ENCODE measurements at regions not wholly inside any gene's neighbourhood (a gene's known extent, or its start where the extent isn't known, plus 50 kb on each side); places are given as distances from the start of the nearest gene placed in this dataset.
"Not testable (repeated sequence)": the region's sequence is repeated elsewhere in the genome, so short reads cannot be mapped to it uniquely, and the experiment has no call there.

DNA sequence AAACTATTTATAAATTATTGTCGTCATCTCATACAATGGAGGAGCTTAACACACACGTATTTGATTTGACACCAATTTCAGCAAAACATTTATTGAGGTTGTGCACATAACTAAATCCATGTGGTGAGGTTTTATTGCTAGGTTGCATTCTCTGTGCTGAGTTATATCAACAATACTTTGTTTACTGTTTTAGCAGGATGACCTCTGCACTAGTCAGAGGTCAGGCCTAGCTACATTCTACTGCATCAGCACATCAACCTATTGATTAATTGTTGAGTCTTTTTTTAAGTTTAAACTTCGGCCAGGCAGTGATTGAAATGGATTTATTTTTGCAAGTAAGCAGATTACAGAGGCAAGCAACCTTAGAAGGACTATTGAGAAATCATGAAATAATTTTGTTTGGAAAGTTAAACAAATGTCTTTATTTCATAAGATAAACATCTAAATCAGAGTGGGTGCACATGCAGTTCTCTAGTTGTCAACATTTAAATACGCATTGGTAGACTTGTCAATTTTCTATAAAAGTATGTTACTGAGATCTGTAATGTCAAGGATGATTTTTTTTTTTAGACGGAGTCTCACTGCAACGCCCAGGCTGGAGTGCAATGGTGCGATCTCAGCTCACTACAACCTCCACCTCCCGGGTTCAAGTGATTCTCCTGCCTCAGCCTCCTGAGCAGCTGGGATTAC lies 75.2 kb upstream of the CD28 start:
- DNase-seq (ENCODE audit: low spot score), result no peak

DNA sequence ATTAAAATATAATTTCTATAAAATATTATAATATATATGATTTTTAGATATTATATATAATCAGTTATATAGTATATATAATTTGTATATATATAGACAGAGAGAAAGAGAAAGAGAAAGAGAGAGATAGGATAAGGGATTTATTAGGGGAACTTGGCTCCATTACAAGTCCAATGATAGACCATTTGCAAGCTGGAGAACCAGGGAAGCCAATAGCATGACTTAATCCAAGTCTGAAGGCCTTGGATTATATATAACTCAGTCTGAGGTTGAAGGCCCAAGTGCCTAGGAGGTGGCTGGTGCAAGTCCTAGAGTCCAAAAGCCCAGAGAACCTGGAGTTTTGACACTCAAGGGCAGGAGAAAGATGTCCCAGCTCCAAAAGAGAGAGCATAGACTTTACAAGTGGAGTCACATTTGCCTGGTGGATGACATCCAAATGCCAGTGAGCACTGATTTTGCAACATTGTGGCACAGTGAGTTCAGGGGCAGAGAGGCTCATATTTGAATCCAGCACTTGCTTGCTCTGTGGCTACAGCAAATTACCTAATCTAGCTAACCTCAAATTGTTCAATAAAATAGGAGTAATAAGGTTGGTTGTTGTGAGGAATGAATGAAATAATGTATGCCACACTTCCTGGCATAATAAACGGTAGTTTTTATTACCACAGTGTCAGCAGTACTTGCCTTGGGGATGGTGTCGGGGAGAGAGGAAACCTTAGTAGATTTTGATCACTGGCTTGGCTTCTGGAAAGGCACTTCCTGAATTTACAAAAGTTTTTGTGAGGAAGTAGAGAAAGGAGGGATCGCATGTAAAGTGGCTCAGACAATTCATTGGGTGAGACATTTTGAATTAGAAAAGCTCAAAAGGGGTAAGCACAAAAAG lies 69.6 kb upstream of the CD28 start:
- no peak for DNase-seq (ENCODE audit: low spot score)

DNA sequence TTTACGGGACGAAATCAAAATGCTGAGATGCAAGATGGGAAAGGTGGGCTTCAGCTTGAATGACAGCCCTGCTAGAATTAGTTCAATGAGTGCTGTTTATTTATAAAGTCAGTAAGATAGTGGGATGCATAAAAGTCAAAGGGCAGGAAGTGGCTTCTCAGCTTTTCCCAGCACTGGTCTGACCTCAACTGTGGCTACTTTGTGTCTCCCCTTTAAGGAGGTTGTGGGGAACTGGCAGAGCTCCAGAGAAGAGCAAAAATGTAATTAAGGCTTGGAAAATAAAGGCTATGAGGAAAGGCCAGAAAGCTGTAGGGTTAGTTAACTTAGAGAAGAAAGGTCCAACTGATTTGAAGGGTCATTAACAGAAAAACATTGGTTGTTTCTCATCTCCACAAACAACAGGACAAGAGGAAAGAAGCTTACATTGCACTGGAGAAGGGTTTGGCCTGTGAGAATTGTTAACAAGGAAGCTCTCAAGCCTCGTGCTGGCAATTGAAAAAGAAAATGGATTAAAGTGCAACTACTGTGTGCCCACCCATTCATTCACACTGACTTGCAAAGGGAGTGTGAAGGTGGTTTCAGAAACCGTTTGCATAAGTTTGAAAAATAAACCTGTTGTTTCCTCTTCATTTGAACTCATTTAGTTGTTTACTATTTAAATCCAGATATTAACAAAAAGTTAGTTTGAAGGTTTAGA lies 68.8 kb upstream of the CD28 start:
- DNase-seq (ENCODE audit: low spot score), result no peak

DNA sequence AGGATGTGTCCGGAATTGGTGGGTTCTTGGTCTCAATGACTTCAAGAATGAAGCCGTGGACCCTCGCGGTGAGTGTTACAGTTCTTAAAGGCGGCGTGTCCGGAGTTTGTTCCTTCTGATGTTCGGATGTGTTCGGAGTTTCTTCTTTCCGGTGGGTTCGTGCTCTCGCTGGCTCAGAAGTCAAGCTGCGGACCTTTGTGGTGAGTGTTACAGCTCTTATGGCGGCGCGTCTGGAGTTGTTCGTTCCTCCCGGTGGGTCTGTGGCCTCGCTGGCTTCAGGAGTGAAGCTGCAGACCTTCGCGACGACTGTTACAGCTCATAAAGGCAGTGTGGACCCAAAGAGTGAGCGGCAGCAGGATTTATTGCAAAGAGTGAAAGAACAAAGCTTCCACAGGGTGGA lies 64.6 kb upstream of the CD28 start:
- not testable (repeated sequence) for DNase-seq (ENCODE audit: low spot score)

DNA sequence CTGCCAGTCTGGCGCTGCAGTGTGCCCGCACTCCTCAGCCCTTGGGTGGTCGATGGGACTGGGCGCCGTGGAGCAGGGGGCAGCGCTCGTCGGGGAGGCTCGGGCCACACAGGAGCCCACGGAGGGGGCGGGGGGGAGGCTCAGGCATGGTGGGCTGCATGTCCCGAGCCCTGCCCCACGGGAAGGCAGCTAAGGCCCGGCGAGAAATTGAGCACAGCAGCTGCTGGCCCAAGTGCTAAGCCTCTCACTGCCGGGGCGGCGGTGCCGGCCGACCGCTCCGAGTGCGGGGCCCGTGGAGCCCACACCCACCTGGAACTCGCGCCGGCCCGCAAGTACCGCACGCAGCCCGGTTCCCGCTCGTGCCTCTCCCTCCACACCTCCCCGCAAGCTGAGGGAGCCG lies 63.6 kb upstream of the CD28 start:
- not testable (repeated sequence) for DNase-seq (ENCODE audit: low spot score)

DNA sequence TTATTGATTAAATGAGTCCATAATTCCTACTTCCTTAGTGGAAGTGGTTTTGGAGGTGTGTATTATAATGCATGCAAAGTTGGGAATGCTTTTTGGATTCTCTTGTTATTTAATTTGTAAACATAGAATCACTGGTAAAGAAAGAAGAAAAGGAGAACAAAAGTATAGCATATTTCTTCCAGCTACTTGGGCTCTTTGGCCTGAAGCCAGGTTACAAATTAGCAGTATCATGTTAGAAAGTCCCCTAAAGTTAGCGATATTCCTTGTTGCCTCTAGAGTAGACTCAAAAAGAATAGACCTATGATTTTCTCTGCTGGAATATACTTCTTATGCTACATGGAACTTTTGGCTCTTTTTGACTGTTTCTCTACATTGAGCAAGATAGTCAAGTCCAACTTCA lies 60.6 kb upstream of the CD28 start:
- no peak for DNase-seq (ENCODE audit: low spot score)

DNA sequence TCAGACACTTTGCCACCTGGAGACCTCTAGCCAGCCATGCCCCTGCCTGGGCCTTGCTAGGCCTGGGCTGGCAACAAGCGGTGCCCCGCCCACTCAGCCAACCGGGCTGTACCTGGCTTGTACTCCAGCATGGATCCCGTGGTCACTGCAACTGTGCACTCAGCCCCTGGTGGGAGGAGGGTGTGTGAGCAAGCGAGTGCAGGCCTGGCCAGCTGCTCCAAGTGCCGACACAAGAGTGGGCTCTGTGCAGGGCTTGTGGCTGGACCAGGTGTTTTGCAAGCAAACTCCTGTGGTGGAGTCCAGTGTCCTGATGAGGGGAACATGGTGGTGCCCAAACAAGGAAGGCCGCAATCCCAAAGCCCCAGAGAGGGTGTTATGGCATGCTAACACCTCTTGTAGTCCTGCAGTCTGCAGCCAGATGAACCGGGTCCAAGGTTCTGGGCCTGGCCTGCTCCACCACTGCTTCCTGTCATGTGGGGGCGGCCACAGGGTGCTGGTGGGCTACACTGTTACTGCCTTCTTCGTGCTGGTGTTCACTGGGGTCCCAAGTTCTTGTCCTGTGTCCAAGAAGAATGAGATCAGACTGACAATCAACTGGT lies 60.1 kb upstream of the CD28 start:
- no peak for DNase-seq (ENCODE audit: low spot score)

DNA sequence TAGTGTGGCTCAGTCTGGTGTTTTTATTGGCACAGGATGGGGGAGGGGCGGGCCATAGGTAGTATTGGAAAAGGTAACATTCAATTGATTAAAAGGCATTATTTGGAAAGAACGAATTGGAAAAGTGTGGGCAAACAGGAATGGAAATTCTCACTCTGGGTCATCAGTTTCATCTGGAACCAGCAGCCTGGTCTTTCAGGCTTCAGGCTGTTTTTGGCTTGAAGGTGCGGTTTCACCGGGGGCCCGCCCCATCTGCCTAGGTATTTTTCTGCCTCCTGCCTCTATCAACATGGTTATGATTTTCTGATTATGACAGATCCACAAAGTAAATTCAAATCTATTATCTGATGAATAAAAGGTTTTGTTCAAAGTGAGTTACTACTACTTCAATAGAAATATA lies 59.5 kb upstream of the CD28 start:
- no peak for DNase-seq (ENCODE audit: low spot score)

DNA sequence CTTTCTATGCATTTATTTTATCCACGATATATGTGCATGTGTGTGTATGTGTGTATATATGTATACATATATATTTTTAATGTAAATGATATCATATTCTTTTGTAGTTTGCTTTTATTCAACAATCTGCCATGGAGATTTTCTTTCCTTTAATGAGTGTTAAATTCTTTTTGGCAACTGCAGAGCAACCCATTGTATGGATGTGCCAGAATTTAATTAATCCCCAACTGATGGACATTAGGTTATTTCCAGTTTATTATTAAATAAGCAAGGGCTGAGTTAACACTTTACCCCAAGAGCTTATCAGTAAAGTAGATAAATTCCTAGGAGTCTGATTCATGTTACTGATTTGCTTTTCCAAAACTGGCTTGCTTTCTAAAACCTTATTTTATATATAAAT lies 58.9 kb upstream of the CD28 start:
- no peak for DNase-seq (ENCODE audit: low spot score)

DNA sequence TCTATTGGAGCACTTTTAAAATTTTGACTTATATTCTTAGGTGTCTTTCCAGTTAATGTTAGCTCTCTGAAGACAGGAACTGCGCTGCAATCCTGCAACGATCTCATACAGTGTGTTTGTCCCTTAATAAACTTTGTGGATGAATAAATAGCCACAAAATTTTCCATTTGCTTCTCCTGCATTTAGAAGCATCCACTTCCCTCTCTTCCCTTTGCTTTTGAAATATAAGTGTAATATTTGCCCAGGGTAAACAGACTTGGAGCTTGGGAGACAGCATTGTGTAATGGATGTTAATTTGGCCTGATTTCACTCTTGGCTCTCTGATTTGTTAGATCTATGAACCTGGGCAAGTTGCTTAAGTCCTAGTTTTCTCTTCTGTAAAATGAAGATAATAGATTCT lies 58.2 kb upstream of the CD28 start:
- no peak for DNase-seq (ENCODE audit: low spot score)

DNA sequence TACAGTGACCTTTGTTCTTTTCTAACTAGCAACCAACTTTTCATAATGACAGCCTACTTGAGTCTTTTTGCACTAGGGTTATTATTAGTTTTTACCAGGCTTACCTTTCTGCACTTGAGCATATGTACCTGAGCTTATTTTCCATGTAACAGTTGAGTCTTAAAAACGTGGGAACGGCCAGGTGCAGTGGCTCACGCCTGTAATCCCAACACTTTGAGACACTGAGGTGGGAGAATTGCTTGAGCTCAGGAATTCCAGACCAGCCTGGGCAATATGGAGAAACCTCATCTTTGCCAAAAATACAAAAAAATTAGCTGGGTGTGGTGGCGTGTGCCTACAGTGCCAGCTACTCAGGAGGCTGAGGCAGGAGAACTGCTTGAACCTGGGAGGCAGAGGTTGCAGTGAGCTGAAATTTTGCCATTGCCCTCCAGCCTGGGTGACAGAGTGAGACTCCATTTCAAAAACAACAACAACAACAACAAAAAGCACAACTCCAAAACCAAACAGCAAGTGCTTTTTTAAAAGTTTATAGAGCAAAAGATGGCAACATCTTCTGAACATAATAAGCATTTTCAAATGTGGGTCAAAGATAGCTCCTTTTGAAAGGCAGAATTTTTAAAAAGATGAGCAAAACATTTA lies 57.1 kb upstream of the CD28 start:
- DNase-seq (ENCODE audit: low spot score), result no peak

DNA sequence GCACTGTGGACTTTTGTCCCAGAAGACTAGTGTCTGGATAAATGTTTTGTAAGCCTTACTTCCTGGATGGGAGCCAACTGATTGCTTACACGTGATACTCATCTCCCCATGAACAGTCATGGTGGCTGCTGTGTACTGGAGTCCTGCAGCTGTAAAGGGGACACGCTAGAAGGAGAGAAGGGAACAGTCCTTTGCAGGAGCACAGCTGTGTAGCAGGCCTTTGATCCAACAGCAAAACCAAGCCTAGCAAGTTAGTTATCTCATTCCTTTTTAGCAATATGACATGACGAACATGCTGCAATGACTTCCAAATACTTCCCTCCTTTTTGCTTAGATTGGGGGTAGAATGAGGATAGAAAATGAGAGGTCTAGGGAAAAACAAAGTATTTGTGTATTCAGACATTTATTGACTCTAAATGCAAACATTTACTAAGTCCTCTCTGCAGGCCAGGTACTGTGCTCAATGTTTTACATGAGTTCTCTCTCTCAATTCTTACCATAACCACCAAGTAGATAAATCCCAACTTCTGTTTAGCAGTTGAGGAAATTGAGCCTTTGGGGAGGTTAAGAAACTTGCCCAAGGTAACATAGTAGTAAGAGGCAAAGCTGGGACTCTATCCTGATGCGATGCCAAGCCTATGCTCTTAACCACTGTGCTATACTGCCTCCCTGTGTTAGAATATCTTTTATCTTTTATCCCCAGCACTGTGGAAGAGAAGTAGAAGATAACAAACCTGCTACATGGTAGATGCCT lies 55.4 kb upstream of the CD28 start:
- peak; percentile 45 for DNase-seq (ENCODE audit: low spot score)

DNA sequence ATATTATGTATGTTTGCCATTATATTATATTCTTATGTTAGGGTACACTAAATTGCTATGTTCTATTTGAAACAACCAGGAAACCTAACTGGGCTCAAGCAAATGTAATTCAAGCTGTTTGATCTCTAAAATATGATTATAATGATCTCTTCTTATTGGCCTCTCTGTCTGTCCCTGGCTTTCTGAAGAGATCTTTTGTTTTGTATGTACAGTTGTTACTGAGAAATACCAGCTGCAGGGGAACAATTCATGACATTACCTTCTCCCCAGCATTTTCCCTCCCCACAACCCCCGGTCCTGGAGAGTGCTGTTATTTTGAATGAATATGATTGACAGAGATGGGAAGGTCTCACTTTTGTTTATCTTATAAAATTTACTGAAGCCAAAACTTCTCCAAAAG lies 54.8 kb upstream of the CD28 start:
- no peak for DNase-seq (ENCODE audit: low spot score)

DNA sequence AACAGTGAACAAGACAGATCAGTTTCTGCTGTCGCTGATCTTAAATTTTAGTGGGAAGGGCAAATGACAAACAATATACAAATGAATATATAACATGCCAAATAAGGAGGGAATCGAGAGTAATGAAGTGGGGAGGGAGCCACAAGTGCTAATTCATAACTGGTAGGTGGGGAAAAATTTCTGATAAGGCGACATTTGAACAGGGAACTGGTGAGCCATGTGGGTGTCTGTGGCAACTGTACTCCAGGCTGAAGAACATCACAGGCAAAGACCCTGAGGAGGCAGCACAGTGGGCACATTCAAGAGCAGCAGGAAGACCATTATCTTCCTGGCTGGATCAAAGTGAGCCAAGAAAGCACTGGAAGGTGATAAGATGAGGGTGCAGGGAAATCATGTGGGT lies 51.6 kb upstream of the CD28 start:
- DNase-seq (ENCODE audit: low spot score), result no peak

DNA sequence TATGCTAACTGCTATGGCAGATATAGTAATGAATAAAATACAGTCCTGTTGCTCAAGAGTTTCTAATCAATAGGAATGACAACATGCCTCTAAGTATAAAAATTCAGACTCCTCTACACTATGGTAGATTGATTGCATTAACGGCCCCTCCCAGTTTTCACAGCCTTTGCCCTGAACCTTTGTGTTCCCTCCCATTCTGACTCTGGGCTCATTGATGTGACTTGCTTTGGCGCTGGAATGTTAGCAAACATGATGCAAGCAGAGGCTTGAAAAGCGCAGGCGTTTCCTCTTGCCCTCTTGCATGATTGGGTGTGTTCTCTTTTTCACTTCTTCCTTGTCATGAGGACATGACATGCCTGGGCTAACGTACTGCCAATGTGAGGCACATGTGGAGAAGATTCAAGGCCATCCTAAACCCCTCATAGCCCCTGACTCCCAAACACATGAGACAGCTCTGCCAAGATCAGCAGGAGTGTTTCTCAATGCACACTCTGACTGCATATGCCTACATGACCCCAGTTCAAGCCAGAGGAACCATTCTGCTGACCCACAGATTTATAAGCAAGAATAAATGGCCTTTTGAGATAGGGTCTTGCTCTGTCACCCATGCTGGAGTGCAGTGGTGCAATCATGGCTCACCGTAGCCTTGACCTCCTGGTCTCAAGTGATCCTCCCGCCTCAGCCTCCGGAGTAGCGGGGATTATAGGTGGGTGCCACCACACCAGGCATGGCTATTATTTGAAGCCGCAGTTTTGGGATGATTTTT lies 49.7 kb upstream of the CD28 start:
- no peak for DNase-seq (ENCODE audit: low spot score)
